NCI-H2107 treated with DMSO at 0.1 percent for 48 hours (cell line): ENCODE measurements at regions not wholly inside any gene's neighbourhood (a gene's known extent, or its start where the extent isn't known, plus 50 kb on each side); places are given as distances from the start of the nearest gene placed in this dataset.
A peak's percentile ranks its signal among the peaks of the same experiment; 100 is the strongest.

ENCODE experiments used
- DNase-seq: peaks from one replicate; lab custom pipeline; 2025; ENCODE audit not compliant: unreplicated experiment; lab: John Stamatoyannopoulos, UW

DNA sequence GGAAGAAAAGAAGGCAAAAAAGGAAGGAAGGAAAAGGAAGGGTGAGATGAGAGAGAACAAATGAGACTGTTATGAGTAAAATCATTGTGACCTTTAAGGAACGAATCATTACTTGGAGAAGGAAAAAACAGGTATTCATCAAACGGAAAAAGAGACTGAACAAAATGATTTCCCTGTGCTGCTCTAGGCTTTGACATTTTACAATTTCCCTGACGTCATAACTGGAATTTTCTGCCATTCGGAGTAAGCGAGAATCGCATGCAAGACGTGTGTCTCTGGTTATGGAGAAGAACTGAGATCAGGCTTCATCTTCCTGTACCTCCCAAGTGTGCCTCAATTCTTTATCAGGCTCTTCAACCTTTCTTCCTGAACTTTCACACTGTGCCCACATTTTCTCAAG lies 534.7 kb upstream of the KLHL29 start:
- no peak for DNase-seq

- no peak for DNase-seq
Measured at GRCh38 chr2:22854588-22854987, 530.4 kb upstream of the KLHL29 start.

- DNase-seq: no peak
Measured at GRCh38 chr2:22855081-22855480, 529.9 kb upstream of the KLHL29 start.

DNA sequence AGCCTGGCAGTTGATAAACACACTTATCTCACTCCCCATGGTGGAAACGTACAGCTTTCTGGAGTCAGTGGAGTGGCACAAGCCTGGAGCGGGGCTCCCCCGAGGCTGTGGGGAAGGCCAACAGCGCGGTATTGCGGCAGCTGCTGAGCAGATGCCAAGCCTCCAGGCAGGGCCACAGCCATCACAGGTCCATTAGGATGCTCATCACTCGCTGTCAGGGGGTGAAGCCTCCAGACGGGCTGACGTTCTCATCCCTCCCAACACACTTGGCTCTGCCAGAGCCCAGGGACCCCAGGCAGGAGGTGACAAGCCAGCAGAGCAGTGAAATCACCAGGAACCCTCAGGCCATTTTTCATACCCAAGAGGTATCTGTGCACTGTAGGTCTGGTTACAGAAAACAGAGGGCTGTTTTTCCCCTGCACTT lies 529.2 kb upstream of the KLHL29 start:
- no peak for DNase-seq

DNA sequence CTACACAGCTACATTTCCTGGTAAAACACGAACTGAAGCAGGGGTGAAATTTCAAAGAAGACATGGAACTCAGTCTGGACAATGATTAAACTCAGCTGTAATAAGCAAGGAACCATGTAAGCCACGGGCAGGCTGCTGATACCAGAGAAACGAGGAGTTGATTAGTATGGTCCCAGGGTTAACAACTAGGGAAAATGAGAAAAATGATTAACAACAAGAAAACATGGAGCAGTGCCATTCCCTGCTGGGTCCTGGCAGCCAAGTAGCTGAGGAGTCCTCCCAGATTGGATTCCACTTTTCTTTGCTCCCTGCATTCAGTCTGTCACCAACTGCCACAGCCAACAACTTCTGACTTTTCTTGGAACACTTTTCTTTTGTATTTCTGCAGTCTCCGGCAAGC lies 517.0 kb upstream of the KLHL29 start:
- no peak for DNase-seq

- no peak for DNase-seq
Measured at GRCh38 chr2:22878121-22878520, 506.9 kb upstream of the KLHL29 start.

DNA sequence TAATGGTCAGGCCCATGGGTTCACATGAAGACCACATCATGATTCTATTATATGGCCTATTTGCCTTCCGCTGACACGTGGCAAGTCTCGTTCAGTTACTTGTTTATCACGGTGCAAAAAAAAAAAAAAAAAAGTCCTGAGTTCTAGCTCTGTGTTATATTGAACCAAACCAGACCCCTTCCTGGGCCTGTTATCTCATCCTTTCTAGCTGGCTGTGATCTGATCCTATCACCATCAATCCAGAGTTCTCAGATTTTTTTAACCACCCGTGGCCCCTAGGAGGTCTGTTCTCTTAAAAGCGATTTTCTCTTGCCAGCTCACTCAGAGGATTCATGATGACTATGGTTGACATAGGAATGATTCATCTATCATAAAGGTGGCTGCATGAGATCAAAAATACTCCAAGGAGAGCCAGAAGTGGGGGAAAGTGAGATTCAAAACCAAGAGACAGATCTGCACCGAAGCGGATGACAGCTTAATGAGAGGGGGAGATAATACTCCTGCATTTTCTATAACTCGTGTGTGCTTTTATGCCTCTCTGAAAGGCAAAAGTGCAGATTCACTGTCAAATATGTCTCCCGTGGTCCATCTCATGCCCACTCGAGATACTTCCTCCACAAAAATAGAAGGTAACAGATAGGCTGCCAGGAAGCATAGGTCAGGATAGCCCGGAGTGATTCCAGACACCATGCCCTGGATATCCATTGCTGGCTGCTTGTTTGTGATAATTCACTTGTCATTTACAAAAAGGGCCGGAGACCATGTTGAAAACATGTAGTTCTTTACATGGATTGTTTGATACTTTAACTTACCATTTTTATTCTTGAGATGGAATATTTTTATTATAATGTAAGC lies 505.7 kb upstream of the KLHL29 start:
- no peak for DNase-seq

DNA sequence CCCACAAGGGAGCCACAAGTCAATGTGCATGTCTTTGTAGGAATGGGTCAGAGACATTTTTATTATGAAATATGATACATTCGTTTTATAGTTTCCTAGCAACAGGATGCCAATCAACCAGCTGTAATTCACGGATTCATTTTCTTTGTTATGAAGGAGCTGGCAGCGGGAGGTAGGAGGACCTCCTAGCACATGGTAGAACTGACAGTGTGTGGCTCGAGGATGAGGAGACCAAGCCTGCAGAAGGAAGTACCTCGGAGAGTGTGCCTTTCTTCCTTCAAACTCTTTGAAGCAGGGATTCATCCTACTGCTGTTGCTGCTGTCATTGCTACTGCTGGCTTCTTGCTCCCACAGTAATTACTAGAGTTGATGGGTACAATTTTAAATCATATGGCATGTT lies 504.8 kb upstream of the KLHL29 start:
- no peak for DNase-seq

DNA sequence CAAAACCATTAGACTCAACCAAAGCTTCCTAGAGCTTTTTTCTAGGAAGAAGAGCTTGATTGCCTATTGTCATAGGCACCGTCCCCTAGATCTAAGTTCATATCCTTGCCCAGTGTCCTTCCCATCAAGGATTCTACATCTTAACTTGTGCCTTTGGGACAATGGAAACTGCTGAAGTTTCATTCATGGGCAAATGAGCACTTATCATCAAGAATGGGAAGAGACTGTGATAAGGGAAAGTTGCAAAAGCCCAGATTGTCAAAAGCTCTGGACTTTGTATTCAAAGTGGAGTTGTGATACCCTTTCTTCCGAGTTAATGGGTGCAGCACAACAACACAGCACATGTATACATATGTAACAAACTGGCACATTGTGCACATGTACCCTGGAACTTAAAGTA lies 503.0 kb upstream of the KLHL29 start:
- no peak for DNase-seq

GRCh38 chr2:22882643-22883042 lies 502.3 kb upstream of the KLHL29 start:
- DNase-seq: no peak

- DNase-seq: no peak
Measured at GRCh38 chr2:22883054-22883453, 501.9 kb upstream of the KLHL29 start.

GRCh38 chr2:22885245-22885644 lies 499.7 kb upstream of the KLHL29 start:
- DNase-seq: no peak

- DNase-seq: no peak
Measured at GRCh38 chr2:22887426-22887825, 497.6 kb upstream of the KLHL29 start.

- no peak for DNase-seq
Measured at GRCh38 chr2:22887845-22888244, 497.1 kb upstream of the KLHL29 start.

- no peak for DNase-seq
Measured at GRCh38 chr2:22890132-22890531, 494.8 kb upstream of the KLHL29 start.

DNA sequence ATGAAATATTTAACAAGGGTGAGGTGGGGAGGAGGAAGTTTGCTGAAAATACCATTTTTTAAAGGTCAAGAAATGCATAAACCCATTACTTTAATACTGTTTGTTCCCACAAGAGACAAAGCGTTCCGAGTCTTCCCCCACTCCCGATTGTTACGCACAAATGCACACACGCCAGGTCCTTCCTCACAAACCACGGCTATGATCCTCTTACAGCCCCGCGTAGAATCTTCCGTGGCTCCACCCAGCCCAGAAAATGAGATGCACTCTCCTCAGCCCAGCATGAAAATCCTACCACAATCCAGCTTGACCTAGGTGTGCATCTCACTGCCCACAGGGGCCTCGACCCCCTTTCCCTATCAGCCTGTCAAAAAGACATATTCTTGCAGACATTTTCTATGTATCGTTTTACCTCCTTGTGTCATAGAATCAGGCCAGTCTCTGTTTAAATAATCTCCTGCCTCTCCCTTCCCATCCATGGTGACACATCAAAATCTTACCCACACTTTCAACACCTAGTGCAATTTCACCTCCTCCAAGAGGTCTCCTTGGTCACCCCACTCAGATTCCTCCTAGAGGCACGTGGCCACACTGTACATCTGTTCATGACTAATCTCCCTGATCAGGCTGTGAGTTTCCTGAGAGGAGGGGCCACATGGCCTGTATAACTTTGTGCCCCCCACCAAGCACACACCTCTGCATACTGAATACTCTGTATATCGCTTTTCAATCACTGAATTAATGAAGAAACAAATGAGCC lies 491.0 kb upstream of the KLHL29 start:
- DNase-seq: no peak

DNA sequence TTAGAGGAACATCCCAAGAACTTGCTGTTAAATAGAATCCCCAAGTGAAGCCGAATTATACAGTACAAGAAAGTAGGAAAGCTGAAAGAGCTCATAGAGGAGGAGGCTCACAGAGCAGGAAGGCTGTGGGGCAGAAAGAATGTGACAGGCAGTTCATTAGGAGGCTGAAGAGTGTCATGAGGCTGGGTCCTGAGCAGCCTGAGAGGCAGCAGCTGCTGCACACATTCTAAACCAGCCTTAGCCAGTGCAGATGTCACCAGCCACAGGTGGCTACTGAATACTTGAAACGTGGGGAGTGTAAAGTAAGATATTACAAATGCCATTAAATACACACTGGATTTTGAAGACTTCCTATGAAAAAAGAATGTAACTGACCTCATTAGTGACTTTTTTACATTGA lies 490.2 kb upstream of the KLHL29 start:
- DNase-seq: peak; percentile 23

GRCh38 chr2:22897428-22897827 lies 487.6 kb upstream of the KLHL29 start:
- no peak for DNase-seq

DNA sequence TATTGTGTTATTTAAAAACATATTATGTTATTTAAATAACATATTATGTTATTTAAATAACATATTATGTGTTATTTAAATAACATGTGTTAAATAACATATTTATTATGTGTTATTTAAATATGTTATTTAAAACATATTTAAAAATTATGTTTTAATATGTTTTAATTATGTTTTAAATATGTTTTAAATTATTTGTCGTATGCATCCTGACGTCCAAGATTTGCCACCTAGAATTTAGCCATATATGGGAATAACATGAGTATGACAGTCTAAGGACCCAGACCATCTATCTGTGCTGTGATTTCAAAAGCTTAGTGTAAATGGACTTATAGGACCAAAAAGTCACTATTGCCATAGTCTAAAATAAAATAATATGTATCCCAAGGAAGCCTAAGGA lies 484.3 kb upstream of the KLHL29 start:
- DNase-seq: no peak

- no peak for DNase-seq
Measured at GRCh38 chr2:22901471-22902179, 483.4 kb upstream of the KLHL29 start.

- no peak for DNase-seq
Measured at GRCh38 chr2:22902180-22902550, 482.8 kb upstream of the KLHL29 start.

DNA sequence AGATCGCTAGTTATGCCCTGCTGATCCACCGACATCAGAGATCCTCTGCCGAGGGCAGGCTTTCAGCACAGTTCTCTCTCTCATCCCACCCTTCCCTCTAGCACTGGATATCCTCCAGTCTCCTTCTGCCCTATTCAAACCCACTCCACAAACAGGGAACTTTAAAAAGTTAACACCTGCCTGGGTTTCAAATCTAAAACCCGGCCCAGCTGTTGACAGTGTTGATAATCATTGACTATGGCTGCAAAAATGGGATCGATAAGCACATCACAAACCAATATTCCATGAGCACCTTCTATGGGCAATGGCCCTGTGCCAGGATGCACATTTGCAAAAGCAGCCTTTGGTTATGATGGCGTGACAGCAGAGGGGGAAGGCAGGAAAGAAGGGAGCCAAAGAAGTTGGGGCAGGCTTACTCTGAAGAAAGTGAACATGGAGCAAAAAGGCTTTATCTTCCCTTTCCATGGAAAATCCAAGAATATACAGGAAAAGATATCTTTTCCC lies 482.3 kb upstream of the KLHL29 start:
- DNase-seq: no peak
